K562 (cell line): ENCODE measurements at regions not wholly inside any gene's neighbourhood (a gene's known extent, or its start where the extent isn't known, plus 50 kb on each side); places are given as distances from the start of the nearest gene placed in this dataset.

Experiments
- ARID3A ChIP-seq: IDR thresholded peaks from 2 replicates; pipeline ENCODE4 v1.6.1; 2012; ENCODE audit warnings: low read depth, low read length, improper control_type of control experiment, borderline replicate concordance
- CEBPG ChIP-seq, 3 experiments: fragments of 200-800 bp in 1 of 3; sonication (Bioruptor generic) in 1 of 3; sonication (generic) in 1 of 3; formaldehyde crosslinking in 1 of 3; IDR thresholded peaks in 2 of 3; conservative IDR thresholded peaks in 1 of 3; 2 replicates each; pipeline versions ENCODE4 v1.6.1 to v1.8.0; 2016 to 2022; ENCODE audit warnings: missing compliant biosample characterization in 2 of 3, missing genetic modification characterization in 2 of 3, mild to moderate bottlenecking in 1 of 3, missing genetic modification reagents in 1 of 3
- CEBPZ ChIP-seq: fragments of 150-350 bp; IDR thresholded peaks from 2 replicates; pipeline ENCODE4 v1.6.1; 2014; ENCODE audit warnings: low read depth, mild to moderate bottlenecking, low read length, borderline replicate concordance
- E2F4 ChIP-seq: sonication (generic); formaldehyde crosslinking; IDR thresholded peaks from 2 replicates; pipeline ENCODE4 v1.8.0; 2022; ENCODE audit warnings: mild to moderate bottlenecking, low read depth, missing genetic modification reagents
- E2F6 ChIP-seq, 2 experiments: IDR thresholded peaks; 2 replicates each; pipeline ENCODE4 v1.6.1; 2011; ENCODE audit warnings: borderline replicate concordance in 1 of 2, control low read depth in 1 of 2, low read depth in 1 of 2, low read length in 1 of 2, mild to moderate bottlenecking in 1 of 2, mixed read lengths in 1 of 2, moderate library complexity in 1 of 2; ENCODE audit not compliant: insufficient read depth in 1 of 2, insufficient read length in 1 of 2, poor library complexity in 1 of 2, severe bottlenecking in 1 of 2; ENCODE audit errors: extremely low read depth in 1 of 2
- EZH2 ChIP-seq: IDR thresholded peaks from 2 replicates; pipeline ENCODE4 v1.6.1; 2012; ENCODE audit warnings: low read depth, mild to moderate bottlenecking, inconsistent platforms, low read length, borderline replicate concordance
- ILF3 ChIP-seq: fragments of 450-650 bp; IDR thresholded peaks from 2 replicates; pipeline ENCODE4 v1.6.1; 2018; ENCODE audit warnings: antibody characterized with exemption, mild to moderate bottlenecking, moderate library complexity, borderline replicate concordance
- KDM2B ChIP-seq: fragments of 250-450 bp; sonication (Bioruptor Pico); IDR thresholded peaks from 2 replicates; pipeline ENCODE4 v1.8.0; 2021; ENCODE audit warnings: mild to moderate bottlenecking, moderate library complexity
- MED1 ChIP-seq: sonication (generic); formaldehyde crosslinking; IDR thresholded peaks from 2 replicates; pipeline ENCODE4 v1.8.1; 2023; ENCODE audit warnings: missing genetic modification reagents, borderline replicate concordance
- NEUROD1 ChIP-seq: fragments of 150-350 bp; IDR thresholded peaks from 2 replicates; pipeline ENCODE4 v1.6.1; 2014; ENCODE audit warnings: borderline replicate concordance, low read length, low read depth; ENCODE audit not compliant: partially characterized antibody
- SIX5 ChIP-seq, 2 experiments: IDR thresholded peaks; 2 replicates each; pipeline ENCODE4 v1.6.1; 2011; ENCODE audit warnings: low read length in 2 of 2, borderline replicate concordance in 1 of 2, low read depth in 1 of 2, mild to moderate bottlenecking in 1 of 2, moderate library complexity in 1 of 2; ENCODE audit not compliant: insufficient read depth in 1 of 2
- SOX6 ChIP-seq: fragments of 450-650 bp; IDR thresholded peaks from 2 replicates; pipeline ENCODE4 v1.6.1; 2014; ENCODE audit warnings: mild to moderate bottlenecking
- SRSF7 ChIP-seq: fragments of 200-400 bp; formaldehyde crosslinking; optimal IDR thresholded peaks from 2 replicates; pipeline ENCODE3; 2017; ENCODE audit warnings: mild to moderate bottlenecking, low read depth, low read length
- ZBTB1 ChIP-seq: sonication (generic); formaldehyde crosslinking; IDR thresholded peaks from 2 replicates; pipeline ENCODE4 v1.8.1; 2023; ENCODE audit warnings: missing genetic modification reagents, low read depth, mild to moderate bottlenecking, borderline replicate concordance
- ZBTB5 ChIP-seq: fragments of 450-650 bp; IDR thresholded peaks from 2 replicates; pipeline ENCODE4 v1.6.1; 2017; ENCODE audit warnings: antibody characterized with exemption
- ZNF717 ChIP-seq: fragments of 250-450 bp; sonication (Bioruptor Pico); IDR thresholded peaks from 2 replicates; pipeline ENCODE4 v1.5.0; 2021

- peak; percentile 90 for TF ChIP-seq NEUROD1
- TF ChIP-seq EZH2 = no peak
- TF ChIP-seq SRSF7 = no peak
- no peak for TF ChIP-seq ZNF717 (CRISPR knock-in tag)
- TF ChIP-seq E2F4 (CRISPR knock-in tag) = 0 out of 2 replicates have a peak, but pooled peaks have one; percentile 35
- TF ChIP-seq SIX5 (IDR thresholded peaks at IDR 0.05; ENCODE audit: borderline replicate concordance in 1 of 2, insufficient read depth in 1 of 2, low read depth in 1 of 2, low read length in 2 of 2) = no peak
- TF ChIP-seq CEBPG (CRISPR knock-in tag; IDR thresholded peaks at IDR 0.05) = no peak
- no peak for TF ChIP-seq CEBPG (tag; conservative IDR thresholded peaks at IDR 0.05 in 1 of 2, IDR thresholded peaks at IDR 0.05 in 1 of 2)
- no peak for TF ChIP-seq KDM2B (CRISPR knock-in tag)
- peak; percentile 95 to 96 for TF ChIP-seq E2F6 (IDR thresholded peaks at IDR 0.05; ENCODE audit: borderline replicate concordance in 1 of 2, extremely low read depth in 1 of 2, insufficient read depth in 1 of 2, insufficient read length in 1 of 2, low read depth in 1 of 2, low read length in 1 of 2, poor library complexity in 1 of 2, severe bottlenecking in 1 of 2)
- TF ChIP-seq MED1 = no peak
- peak; percentile 90 for TF ChIP-seq CEBPZ
- no peak for TF ChIP-seq ZBTB1 (CRISPR knock-in tag)
- peak; percentile 21; the same call in 1 of the 2 replicates for TF ChIP-seq ARID3A
- no peak for TF ChIP-seq ZBTB5
- TF ChIP-seq ILF3 = no peak
- peak; percentile 35; the same call in 1 of the 2 replicates for TF ChIP-seq SOX6
Observed at GRCh38 chr9:94165592-94166235, 81.5 kb downstream of the PTPDC1 start (continued).
